ENCODE measurements at regions not wholly inside any gene's neighbourhood (a gene's known extent, or its start where the extent isn't known, plus 50 kb on each side); places are given as distances from the start of the nearest gene placed in this dataset.

DNA sequence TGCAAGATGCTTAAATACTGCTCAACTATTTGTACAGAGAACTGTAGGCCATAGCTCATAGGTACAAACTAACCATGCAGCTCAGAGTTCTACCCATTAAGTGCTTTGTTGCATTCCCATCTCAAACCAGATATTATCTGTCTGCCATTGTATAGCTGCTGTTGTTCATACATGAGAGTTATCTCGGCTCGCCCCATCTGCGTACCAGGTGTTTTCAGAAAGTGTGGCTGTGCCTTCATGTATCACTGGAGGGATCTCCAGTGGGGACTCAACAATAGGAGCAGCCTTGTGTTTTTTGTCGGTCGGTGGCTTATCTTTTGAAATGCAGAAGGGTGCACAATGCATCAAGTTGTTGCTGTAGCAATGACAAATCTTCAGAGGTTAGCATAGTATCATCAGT, 678.3 kb downstream of the RERGL start:
- Histone ChIP-seq H3K9ac (ENCODE audit: low read length in 3 of 3) (no peak overlapping the region), H3K27ac (ENCODE audit: low read depth in 2 of 2, low read length in 2 of 2) (no peak overlapping the region), H3K9me3 (ENCODE audit: control insufficient read depth in 2 of 3, insufficient read depth in 1 of 3, low read length in 3 of 3) (peaks cover 0 to 6% (median 3%) of the 10 kb centered on the region in 3 donors), H3K27me3 (ENCODE audit: control insufficient read depth, insufficient read depth, low read length) (no peaks in the 10 kb centered on the region), H3K4me3 (ENCODE audit: low read length in 3 of 3) (no peak overlapping the region), H3K36me3 (ENCODE audit: control insufficient read depth in 2 of 3, insufficient read depth in 3 of 3, low read length in 3 of 3) (no peaks in the 10 kb centered on the region), H3K4me1 (ENCODE audit: control insufficient read depth in 2 of 3, insufficient read depth in 2 of 3, low read depth in 1 of 3, low read length in 3 of 3) (no peaks in the 10 kb centered on the region)
- intact Hi-C loops (cut with DNase I), result no loop called here
- TF ChIP-seq, protein P1, sequence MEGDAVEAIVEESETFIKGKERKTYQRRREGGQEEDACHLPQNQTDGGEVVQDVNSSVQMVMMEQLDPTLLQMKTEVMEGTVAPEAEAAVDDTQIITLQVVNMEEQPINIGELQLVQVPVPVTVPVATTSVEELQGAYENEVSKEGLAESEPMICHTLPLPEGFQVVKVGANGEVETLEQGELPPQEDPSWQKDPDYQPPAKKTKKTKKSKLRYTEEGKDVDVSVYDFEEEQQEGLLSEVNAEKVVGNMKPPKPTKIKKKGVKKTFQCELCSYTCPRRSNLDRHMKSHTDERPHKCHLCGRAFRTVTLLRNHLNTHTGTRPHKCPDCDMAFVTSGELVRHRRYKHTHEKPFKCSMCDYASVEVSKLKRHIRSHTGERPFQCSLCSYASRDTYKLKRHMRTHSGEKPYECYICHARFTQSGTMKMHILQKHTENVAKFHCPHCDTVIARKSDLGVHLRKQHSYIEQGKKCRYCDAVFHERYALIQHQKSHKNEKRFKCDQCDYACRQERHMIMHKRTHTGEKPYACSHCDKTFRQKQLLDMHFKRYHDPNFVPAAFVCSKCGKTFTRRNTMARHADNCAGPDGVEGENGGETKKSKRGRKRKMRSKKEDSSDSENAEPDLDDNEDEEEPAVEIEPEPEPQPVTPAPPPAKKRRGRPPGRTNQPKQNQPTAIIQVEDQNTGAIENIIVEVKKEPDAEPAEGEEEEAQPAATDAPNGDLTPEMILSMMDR (IDR thresholded peaks at IDR 0.05; ENCODE audit: borderline replicate concordance, extremely low read depth, insufficient read depth), result no peak
- FAIRE-seq (no peak), DNase-seq (no peak)

DNA sequence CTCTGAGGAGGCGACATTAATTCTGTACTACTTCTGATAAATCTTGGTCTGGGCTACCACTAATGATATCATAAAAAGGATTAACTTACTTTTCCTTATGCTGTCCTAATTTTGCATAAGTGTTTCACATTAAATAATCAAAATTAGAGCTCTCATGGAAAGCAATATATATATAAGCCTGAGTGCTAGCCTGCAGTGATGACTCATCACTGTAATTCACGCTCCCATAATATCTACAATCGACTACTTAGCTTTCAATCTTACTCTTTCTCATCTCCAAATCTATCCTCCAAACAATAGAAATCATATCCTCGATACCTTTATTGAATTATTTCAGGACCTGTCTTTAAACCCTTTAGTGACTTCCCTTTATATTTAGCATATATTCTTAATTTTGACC, 701.3 kb downstream of the RERGL start:
- Histone ChIP-seq H3K27me3 (ENCODE audit: control insufficient read depth, insufficient read depth, low read length) (no peaks in the 10 kb centered on the region), H3K4me1 (ENCODE audit: control insufficient read depth in 2 of 3, insufficient read depth in 2 of 3, low read depth in 1 of 3, low read length in 3 of 3) (no peaks in the 10 kb centered on the region), H3K27ac (ENCODE audit: low read depth in 2 of 2, low read length in 2 of 2) (no peak overlapping the region), H3K36me3 (ENCODE audit: control insufficient read depth in 2 of 3, insufficient read depth in 3 of 3, low read length in 3 of 3) (no peaks in the 10 kb centered on the region), H3K4me3 (ENCODE audit: low read length in 3 of 3) (no peak overlapping the region), H3K9ac (ENCODE audit: low read length in 3 of 3) (no peak overlapping the region), H3K9me3 (ENCODE audit: control insufficient read depth in 2 of 3, insufficient read depth in 1 of 3, low read length in 3 of 3) (no peaks in the 10 kb centered on the region)
- intact Hi-C loops (cut with DNase I), result no loop called here
- FAIRE-seq (no peak), DNase-seq (no peak)
- TF ChIP-seq, protein P1 (IDR thresholded peaks at IDR 0.05; ENCODE audit: borderline replicate concordance, extremely low read depth, insufficient read depth), result no peak

DNA sequence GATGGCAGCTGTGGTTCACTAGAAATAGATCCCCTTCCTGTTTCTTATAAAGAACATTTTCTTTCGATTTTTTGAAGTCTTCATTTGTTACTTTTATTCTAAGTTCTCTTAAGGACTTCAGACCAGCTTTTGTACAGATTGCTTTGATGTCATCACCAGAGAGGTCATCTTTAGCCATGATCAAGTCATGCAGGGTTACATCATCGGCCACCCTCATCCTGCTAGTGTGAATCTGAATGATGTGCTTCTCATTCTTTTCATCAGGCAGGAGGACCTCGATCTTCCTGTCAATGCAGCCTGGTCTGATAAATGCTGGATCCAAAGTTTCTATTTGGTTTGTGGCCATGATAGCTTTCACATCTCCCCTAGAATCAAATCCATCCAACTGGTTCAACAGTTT, 706.7 kb downstream of the RERGL start:
- TF ChIP-seq, protein P1 (IDR thresholded peaks at IDR 0.05; ENCODE audit: borderline replicate concordance, extremely low read depth, insufficient read depth), result no peak
- FAIRE-seq, result no peak
- intact Hi-C loops (cut with DNase I), result no loop called here
- H3K36me3 ChIP-seq (ENCODE audit: control insufficient read depth in 2 of 3, insufficient read depth in 3 of 3, low read length in 3 of 3), result no peaks in the 10 kb centered on the region
- H3K27ac ChIP-seq (ENCODE audit: low read depth in 2 of 2, low read length in 2 of 2), result no peak overlapping the region
- H3K4me1 ChIP-seq (ENCODE audit: control insufficient read depth in 2 of 3, insufficient read depth in 2 of 3, low read depth in 1 of 3, low read length in 3 of 3), result no peaks in the 10 kb centered on the region
- no peak for DNase-seq
- no peaks in the 10 kb centered on the region for H3K27me3 ChIP-seq (ENCODE audit: control insufficient read depth, insufficient read depth, low read length)
- H3K4me3 ChIP-seq (ENCODE audit: low read length in 3 of 3), result no peak overlapping the region
- H3K9ac ChIP-seq (ENCODE audit: low read length in 3 of 3), result no peak overlapping the region
- H3K9me3 ChIP-seq (ENCODE audit: control insufficient read depth in 2 of 3, insufficient read depth in 1 of 3, low read length in 3 of 3), result no peaks in the 10 kb centered on the region

DNA sequence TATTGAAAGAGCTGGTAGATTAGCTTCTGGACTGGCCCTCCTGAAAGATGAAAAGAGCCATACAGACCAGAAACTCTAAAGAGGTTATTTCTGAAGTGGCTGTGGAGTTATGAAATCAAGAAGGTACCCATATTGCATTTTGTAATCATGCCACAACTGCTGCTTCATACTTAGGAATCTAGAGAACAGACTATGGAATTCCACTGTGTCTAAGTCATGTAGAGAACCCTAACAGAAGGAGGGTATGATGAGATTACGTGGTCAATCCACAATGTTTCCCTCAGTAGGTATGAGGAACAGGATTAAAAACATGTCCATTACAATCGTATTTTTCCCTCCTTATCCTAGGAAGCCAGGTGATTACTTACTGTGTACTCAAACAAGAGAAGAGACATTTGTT, 708.8 kb downstream of the RERGL start:
- FAIRE-seq, result no peak
- TF ChIP-seq, protein P1 (IDR thresholded peaks at IDR 0.05; ENCODE audit: borderline replicate concordance, extremely low read depth, insufficient read depth), result no peak
- intact Hi-C loops (cut with DNase I), result no loop called here

More for the DNA sequence above, 708.8 kb downstream of the RERGL start:
- Histone ChIP-seq H3K9me3 (ENCODE audit: control insufficient read depth in 2 of 3, insufficient read depth in 1 of 3, low read length in 3 of 3) (no peaks in the 10 kb centered on the region), H3K27ac (ENCODE audit: low read depth in 2 of 2, low read length in 2 of 2) (no peak overlapping the region), H3K36me3 (ENCODE audit: control insufficient read depth in 2 of 3, insufficient read depth in 3 of 3, low read length in 3 of 3) (no peaks in the 10 kb centered on the region), H3K4me1 (ENCODE audit: control insufficient read depth in 2 of 3, insufficient read depth in 2 of 3, low read depth in 1 of 3, low read length in 3 of 3) (no peaks in the 10 kb centered on the region), H3K27me3 (ENCODE audit: control insufficient read depth, insufficient read depth, low read length) (no peaks in the 10 kb centered on the region), H3K9ac (ENCODE audit: low read length in 3 of 3) (no peak overlapping the region), H3K4me3 (ENCODE audit: low read length in 3 of 3) (no peak overlapping the region)
- DNase-seq, result no peak

All from kidney (tissue), 13 donors.